ENCODE measurements at regions not wholly inside any gene's neighbourhood (a gene's known extent, or its start where the extent isn't known, plus 50 kb on each side); places are given as distances from the start of the nearest gene placed in this dataset.

GRCh38 chr18:28777756-28778155, 600.8 kb upstream of the CDH2 start:
- no peaks in the 10 kb centered on the region for H3K36me3 ChIP-seq
- no peak overlapping the region for H3K27ac ChIP-seq
- WGBS, 2 donors (ENCODE audit: low coverage in 1 of 2), result 100% methylated on average over 1 of the region's 1 CpG; no CpG with 5 or more reads in 1 of the 2 donors
- TF ChIP-seq POLR2A (IDR thresholded peaks at IDR 0.05), result no peak
- no peak for TF ChIP-seq POLR2AphosphoS5 (IDR thresholded peaks at IDR 0.05)
- TF ChIP-seq EP300 (IDR thresholded peaks at IDR 0.05), result no peak
- TF ChIP-seq CTCF (IDR thresholded peaks at IDR 0.05), result no peak
- H3K4me1 ChIP-seq, result no peaks in the 10 kb centered on the region
- H3K4me3 ChIP-seq, result no peak overlapping the region
- H3K9me3 ChIP-seq, result no peaks in the 10 kb centered on the region
- H3K27me3 ChIP-seq, result no peaks in the 10 kb centered on the region
- ATAC-seq, result no peak

- WGBS, 2 donors (ENCODE audit: low coverage in 1 of 2), result 46 to 56% methylated on average over 3 of the region's 3 CpGs
- TF ChIP-seq CTCF (IDR thresholded peaks at IDR 0.05) (no peak), POLR2AphosphoS5 (IDR thresholded peaks at IDR 0.05) (no peak)
- H3K4me3 ChIP-seq, result no peak overlapping the region
These were observed 594.9 kb upstream of the CDH2 start for GRCh38 chr18:28771849-28772248.

GRCh38 chr18:28768791-28769768, 592.1 kb upstream of the CDH2 start:
- Histone ChIP-seq H3K4me1 (no peaks in the 10 kb centered on the region), H3K4me3 (no peak overlapping the region), H3K27me3 (no peaks in the 10 kb centered on the region), H3K27ac (no peak overlapping the region), H3K36me3 (no peaks in the 10 kb centered on the region), H3K9me3 (no peaks in the 10 kb centered on the region)
- WGBS, 2 donors (ENCODE audit: low coverage in 1 of 2), result 34 to 43% methylated on average over 4 to 6 of the region's 8 CpGs
- TF ChIP-seq CTCF (IDR thresholded peaks at IDR 0.05), result no peak
- no peak for TF ChIP-seq POLR2A (IDR thresholded peaks at IDR 0.05)
- no peak for TF ChIP-seq EP300 (IDR thresholded peaks at IDR 0.05)
- no peak for TF ChIP-seq POLR2AphosphoS5 (IDR thresholded peaks at IDR 0.05)
- ATAC-seq, result no peak

More at GRCh38 chr18:28771849-28772248, 594.9 kb upstream of the CDH2 start:
- H3K27me3 ChIP-seq, result no peaks in the 10 kb centered on the region
- no peak for ATAC-seq
- H3K27ac ChIP-seq, result no peak overlapping the region
- no peaks in the 10 kb centered on the region for H3K9me3 ChIP-seq
- no peaks in the 10 kb centered on the region for H3K36me3 ChIP-seq
- H3K4me1 ChIP-seq, result no peaks in the 10 kb centered on the region

- TF ChIP-seq POLR2AphosphoS5 (IDR thresholded peaks at IDR 0.05) (no peak), EP300 (IDR thresholded peaks at IDR 0.05) (no peak), POLR2A (IDR thresholded peaks at IDR 0.05) (no peak), CTCF (IDR thresholded peaks at IDR 0.05) (no peak)
- 65 to 79% methylated on average over 2 of the region's 2 CpGs for WGBS, 2 donors (ENCODE audit: low coverage in 1 of 2)
- H3K36me3 ChIP-seq, result no peaks in the 10 kb centered on the region
- no peaks in the 10 kb centered on the region for H3K4me1 ChIP-seq
- H3K27me3 ChIP-seq, result no peaks in the 10 kb centered on the region
- no peaks in the 10 kb centered on the region for H3K9me3 ChIP-seq
- ATAC-seq, result no peak
- H3K27ac ChIP-seq, result no peak overlapping the region
- no peak overlapping the region for H3K4me3 ChIP-seq
These were observed 590.8 kb upstream of the CDH2 start for GRCh38 chr18:28767727-28768211.

- Histone ChIP-seq H3K4me3 (no peak overlapping the region), H3K27me3 (no peaks in the 10 kb centered on the region), H3K36me3 (no peaks in the 10 kb centered on the region), H3K9me3 (no peaks in the 10 kb centered on the region), H3K4me1 (no peaks in the 10 kb centered on the region), H3K27ac (no peak overlapping the region)
- TF ChIP-seq EP300 (IDR thresholded peaks at IDR 0.05) (no peak), POLR2A (IDR thresholded peaks at IDR 0.05) (no peak), POLR2AphosphoS5 (IDR thresholded peaks at IDR 0.05) (no peak), CTCF (IDR thresholded peaks at IDR 0.05) (no peak)
- 91 to 100% methylated on average over 1 of the region's 1 CpG for WGBS, 2 donors (ENCODE audit: low coverage in 1 of 2)
- no peak for ATAC-seq
These were observed 590.3 kb upstream of the CDH2 start for GRCh38 chr18:28767201-28767600.
